ENCODE measurements at regions not wholly inside any gene's neighbourhood (a gene's known extent, or its start where the extent isn't known, plus 50 kb on each side); places are given as distances from the start of the nearest gene placed in this dataset.
"Not testable (repeated sequence)": the region's sequence is repeated elsewhere in the genome, so short reads cannot be mapped to it uniquely, and the experiment has no call there.

DNA sequence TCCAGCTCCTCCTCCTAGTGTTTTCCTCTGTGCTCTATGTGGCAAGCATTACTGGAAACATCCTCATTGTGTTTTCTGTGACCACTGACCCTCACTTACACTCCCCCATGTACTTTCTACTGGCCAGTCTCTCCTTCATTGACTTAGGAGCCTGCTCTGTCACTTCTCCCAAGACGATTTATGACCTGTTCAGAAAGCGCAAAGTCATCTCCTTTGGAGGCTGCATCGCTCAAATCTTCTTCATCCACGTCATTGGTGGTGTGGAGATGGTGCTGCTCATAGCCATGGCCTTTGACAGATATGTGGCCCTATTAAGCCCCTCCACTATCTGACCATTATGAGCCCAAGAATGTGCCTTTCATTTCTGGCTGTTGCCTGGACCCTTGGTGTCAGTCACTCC, 64.0 kb downstream of the OR4F15 start:
- TF ChIP-seq MXI1 (IDR thresholded peaks at IDR 0.05; ENCODE audit: borderline replicate concordance, low read depth, low read length); FOXK2 (IDR thresholded peaks at IDR 0.05); NR1H2 (CRISPR knock-in tag; IDR thresholded peaks at IDR 0.05; ENCODE audit: borderline replicate concordance, low read depth); THYN1 (CRISPR knock-in tag; IDR thresholded peaks at IDR 0.05; ENCODE audit: borderline replicate concordance, low read depth); FOXA3 (CRISPR knock-in tag; IDR thresholded peaks at IDR 0.05); TOE1 (CRISPR knock-in tag; IDR thresholded peaks at IDR 0.05); ZFY (CRISPR knock-in tag; IDR thresholded peaks at IDR 0.05): not testable (repeated sequence)
- TF ChIP-seq, protein P1, sequence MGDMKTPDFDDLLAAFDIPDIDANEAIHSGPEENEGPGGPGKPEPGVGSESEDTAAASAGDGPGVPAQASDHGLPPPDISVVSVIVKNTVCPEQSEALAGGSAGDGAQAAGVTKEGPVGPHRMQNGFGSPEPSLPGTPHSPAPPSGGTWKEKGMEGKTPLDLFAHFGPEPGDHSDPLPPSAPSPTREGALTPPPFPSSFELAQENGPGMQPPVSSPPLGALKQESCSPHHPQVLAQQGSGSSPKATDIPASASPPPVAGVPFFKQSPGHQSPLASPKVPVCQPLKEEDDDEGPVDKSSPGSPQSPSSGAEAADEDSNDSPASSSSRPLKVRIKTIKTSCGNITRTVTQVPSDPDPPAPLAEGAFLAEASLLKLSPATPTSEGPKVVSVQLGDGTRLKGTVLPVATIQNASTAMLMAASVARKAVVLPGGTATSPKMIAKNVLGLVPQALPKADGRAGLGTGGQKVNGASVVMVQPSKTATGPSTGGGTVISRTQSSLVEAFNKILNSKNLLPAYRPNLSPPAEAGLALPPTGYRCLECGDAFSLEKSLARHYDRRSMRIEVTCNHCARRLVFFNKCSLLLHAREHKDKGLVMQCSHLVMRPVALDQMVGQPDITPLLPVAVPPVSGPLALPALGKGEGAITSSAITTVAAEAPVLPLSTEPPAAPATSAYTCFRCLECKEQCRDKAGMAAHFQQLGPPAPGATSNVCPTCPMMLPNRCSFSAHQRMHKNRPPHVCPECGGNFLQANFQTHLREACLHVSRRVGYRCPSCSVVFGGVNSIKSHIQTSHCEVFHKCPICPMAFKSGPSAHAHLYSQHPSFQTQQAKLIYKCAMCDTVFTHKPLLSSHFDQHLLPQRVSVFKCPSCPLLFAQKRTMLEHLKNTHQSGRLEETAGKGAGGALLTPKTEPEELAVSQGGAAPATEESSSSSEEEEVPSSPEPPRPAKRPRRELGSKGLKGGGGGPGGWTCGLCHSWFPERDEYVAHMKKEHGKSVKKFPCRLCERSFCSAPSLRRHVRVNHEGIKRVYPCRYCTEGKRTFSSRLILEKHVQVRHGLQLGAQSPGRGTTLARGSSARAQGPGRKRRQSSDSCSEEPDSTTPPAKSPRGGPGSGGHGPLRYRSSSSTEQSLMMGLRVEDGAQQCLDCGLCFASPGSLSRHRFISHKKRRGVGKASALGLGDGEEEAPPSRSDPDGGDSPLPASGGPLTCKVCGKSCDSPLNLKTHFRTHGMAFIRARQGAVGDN (CRISPR knock-in tag; IDR thresholded peaks at IDR 0.05), result not testable (repeated sequence)
- TF ChIP-seq, protein P2, sequence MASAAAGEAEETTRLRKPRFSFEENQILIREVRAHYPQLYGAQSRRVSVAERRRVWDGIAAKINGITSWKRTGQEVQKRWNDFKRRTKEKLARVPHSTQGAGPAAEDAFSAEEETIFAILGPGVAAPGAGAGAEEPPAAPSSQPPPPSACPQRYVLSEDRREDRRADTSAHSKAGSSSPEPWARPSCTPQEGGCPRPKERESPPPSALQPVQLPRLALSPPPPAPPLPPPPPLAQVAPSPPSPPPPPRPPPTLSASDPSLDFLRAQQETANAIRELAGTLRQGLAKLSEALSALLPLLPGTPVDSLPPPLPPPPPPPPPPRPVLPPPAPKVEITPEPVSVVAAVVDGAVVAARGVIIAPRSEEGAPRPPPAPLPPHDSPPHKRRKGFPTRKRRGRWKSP (CRISPR knock-in tag; IDR thresholded peaks at IDR 0.05), result not testable (repeated sequence)
- TF ChIP-seq, protein P3, sequence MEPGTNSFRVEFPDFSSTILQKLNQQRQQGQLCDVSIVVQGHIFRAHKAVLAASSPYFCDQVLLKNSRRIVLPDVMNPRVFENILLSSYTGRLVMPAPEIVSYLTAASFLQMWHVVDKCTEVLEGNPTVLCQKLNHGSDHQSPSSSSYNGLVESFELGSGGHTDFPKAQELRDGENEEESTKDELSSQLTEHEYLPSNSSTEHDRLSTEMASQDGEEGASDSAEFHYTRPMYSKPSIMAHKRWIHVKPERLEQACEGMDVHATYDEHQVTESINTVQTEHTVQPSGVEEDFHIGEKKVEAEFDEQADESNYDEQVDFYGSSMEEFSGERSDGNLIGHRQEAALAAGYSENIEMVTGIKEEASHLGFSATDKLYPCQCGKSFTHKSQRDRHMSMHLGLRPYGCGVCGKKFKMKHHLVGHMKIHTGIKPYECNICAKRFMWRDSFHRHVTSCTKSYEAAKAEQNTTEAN (CRISPR knock-in tag; conservative IDR thresholded peaks at IDR 0.05), result not testable (repeated sequence)

All from HepG2 (cell line).